OCI-LY1 (cell line): ENCODE measurements at regions not wholly inside any gene's neighbourhood (a gene's known extent, or its start where the extent isn't known, plus 50 kb on each side); places are given as distances from the start of the nearest gene placed in this dataset.

ENCODE experiments used
- H2AFZ ChIP-seq: fragments of 200-600 bp; sonication (generic), shearing (Covaris generic); 2 replicates; pipeline ENCODE4 v1.6.0; 2014; ENCODE audit warnings: antibody characterized with exemption, mild to moderate bottlenecking, low read length
- H3F3A ChIP-seq: fragments of 200-600 bp; sonication (generic), shearing (Covaris generic); 2 replicates; pipeline ENCODE4 v1.6.0; 2014; ENCODE audit warnings: mild to moderate bottlenecking, antibody characterized with exemption, low read length, moderate library complexity; ENCODE audit not compliant: insufficient read depth
- H3K27ac ChIP-seq: fragments of 200-600 bp; sonication (generic); 2 replicates; pipeline ENCODE4 v1.5.1; 2014; ENCODE audit warnings: low read length, mixed run types, mild to moderate bottlenecking, low read depth; ENCODE audit not compliant: poor library complexity, severe bottlenecking
- H3K27me3 ChIP-seq: fragments of 200-600 bp; sonication (generic); 2 replicates; pipeline ENCODE4 v1.6.0; 2014; ENCODE audit warnings: antibody characterized with exemption, mild to moderate bottlenecking, low read length, moderate library complexity; ENCODE audit not compliant: insufficient read depth
- H3K36me3 ChIP-seq: fragments of 200-600 bp; sonication (generic); 2 replicates; pipeline ENCODE4 v1.6.1; 2014; ENCODE audit warnings: mild to moderate bottlenecking, antibody characterized with exemption, low read length, moderate library complexity, mixed read lengths; ENCODE audit not compliant: insufficient read depth
- H3K4me1 ChIP-seq: fragments of 200-600 bp; sonication (generic); 2 replicates; pipeline ENCODE4 v1.5.1; 2014; ENCODE audit warnings: mild to moderate bottlenecking, low read length, moderate library complexity; ENCODE audit not compliant: insufficient read depth, severe bottlenecking
- H3K4me2 ChIP-seq: fragments of 200-600 bp; sonication (generic), shearing (Covaris generic); 2 replicates; pipeline ENCODE4 v1.6.1; 2014; ENCODE audit warnings: low read length
- H3K4me3 ChIP-seq: fragments of 200-600 bp; sonication (generic); 2 replicates; pipeline ENCODE4 v1.5.1; 2014; ENCODE audit warnings: low read length, low read depth, mild to moderate bottlenecking, mixed read lengths; ENCODE audit not compliant: poor library complexity, severe bottlenecking
- H3K79me2 ChIP-seq: fragments of 200-600 bp; shearing (Covaris generic); 2 replicates; pipeline ENCODE4 v1.6.1; 2016; ENCODE audit warnings: mixed run types, low read length, mixed read lengths; ENCODE audit not compliant: insufficient read depth
- H3K9ac ChIP-seq: fragments of 200-600 bp; sonication (generic), shearing (Covaris generic); 2 replicates; pipeline ENCODE4 v1.6.1; 2014; ENCODE audit warnings: mild to moderate bottlenecking, low read length, mixed read lengths
- H3K9me2 ChIP-seq: fragments of 200-600 bp; sonication (generic), shearing (Covaris generic); 2 replicates; pipeline ENCODE4 v1.6.1; 2014; ENCODE audit warnings: low read depth, mild to moderate bottlenecking, low read length, mixed read lengths
- H3K9me3 ChIP-seq: fragments of 200-600 bp; shearing (Covaris generic); 2 replicates; pipeline ENCODE4 v1.6.1; 2014; ENCODE audit warnings: low read length, mixed read lengths
- H4K20me1 ChIP-seq: fragments of 200-600 bp; sonication (generic), shearing (Covaris generic); 2 replicates; pipeline ENCODE4 v1.6.0; 2016; ENCODE audit warnings: mild to moderate bottlenecking, low read length; ENCODE audit not compliant: insufficient read depth
- CTCF ChIP-seq: fragments of 200-600 bp; sonication (generic), shearing (Covaris generic); IDR thresholded peaks from 2 replicates; pipeline ENCODE4 v1.5.1; 2017; ENCODE audit warnings: mild to moderate bottlenecking, antibody characterized with exemption, low read length, moderate library complexity, mixed read lengths
- EZH2 ChIP-seq: fragments of 200-600 bp; sonication (generic), shearing (Covaris generic); IDR thresholded peaks from 2 replicates; pipeline ENCODE4 v1.8.0; 2017; ENCODE audit warnings: borderline replicate concordance, mixed run types, mild to moderate bottlenecking, antibody characterized with exemption, low read length, moderate library complexity, mixed read lengths

- Histone ChIP-seq H3K79me2 (no peaks in the 10 kb centered on the region), H3F3A (no peaks in the 10 kb centered on the region), H3K4me3 (no peak overlapping the region), H2AFZ (no peak overlapping the region), H3K9me3 (no peaks in the 10 kb centered on the region), H3K27me3 (no peaks in the 10 kb centered on the region), H3K9ac (no peak overlapping the region), H3K4me2 (no peak overlapping the region), H4K20me1 (no peaks in the 10 kb centered on the region), H3K4me1 (no peaks in the 10 kb centered on the region), H3K27ac (no peak overlapping the region), H3K9me2 (no peaks in the 10 kb centered on the region), H3K36me3 (no peaks in the 10 kb centered on the region)
- TF ChIP-seq CTCF (no peak), EZH2 (no peak)
These were observed 277.2 kb downstream of the PDGFC start for GRCh38 chr4:156694413-156694812.

DNA sequence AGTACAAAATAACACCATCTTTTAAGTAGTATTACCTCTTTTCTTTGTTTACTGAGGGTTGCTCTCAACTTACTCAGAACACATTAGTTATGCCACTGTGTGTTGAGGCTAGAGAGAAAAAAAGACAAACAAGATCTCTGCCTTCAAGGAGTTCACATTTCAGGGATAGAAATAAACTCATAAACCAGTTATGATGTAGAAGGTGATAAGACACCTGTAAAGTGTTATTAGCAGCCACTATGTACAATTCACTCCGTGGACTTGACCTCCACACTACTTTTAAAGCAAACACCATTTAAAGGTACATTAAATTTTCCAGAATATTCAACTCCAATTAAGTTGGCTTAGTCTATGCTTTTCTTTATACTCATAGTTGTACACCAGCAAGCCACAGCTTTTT is 278.0 kb downstream of the PDGFC start:
- Histone ChIP-seq H4K20me1 (no peaks in the 10 kb centered on the region), H3K4me3 (no peak overlapping the region), H3K36me3 (no peaks in the 10 kb centered on the region), H2AFZ (no peak overlapping the region), H3K27me3 (no peaks in the 10 kb centered on the region), H3K4me2 (no peak overlapping the region), H3K27ac (no peak overlapping the region), H3K9me2 (no peaks in the 10 kb centered on the region), H3K4me1 (no peaks in the 10 kb centered on the region), H3K79me2 (no peaks in the 10 kb centered on the region), H3K9me3 (no peaks in the 10 kb centered on the region), H3F3A (no peaks in the 10 kb centered on the region), H3K9ac (no peak overlapping the region)
- TF ChIP-seq CTCF, result no peak
- no peak for TF ChIP-seq EZH2

DNA sequence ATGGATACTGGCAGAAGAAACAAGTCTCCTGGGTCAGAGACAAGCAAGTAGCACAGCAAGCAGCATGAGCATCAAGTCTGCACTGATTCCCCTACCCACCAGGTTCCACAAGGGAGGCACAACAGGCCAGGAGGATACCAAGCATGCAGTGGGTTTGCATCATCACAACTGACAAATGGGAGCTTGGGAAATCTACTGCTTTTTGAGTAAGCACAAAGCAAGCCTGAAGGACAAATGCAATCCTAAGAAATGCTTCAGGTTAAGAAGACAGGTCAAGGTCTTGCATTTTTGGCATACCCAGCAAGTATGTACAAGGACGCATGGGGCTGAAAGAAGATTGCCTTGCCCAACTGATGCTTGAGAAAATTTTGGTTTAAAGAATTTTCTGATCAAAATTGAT is 279.6 kb downstream of the PDGFC start:
- H3K27me3 ChIP-seq, result no peaks in the 10 kb centered on the region
- no peaks in the 10 kb centered on the region for H3K9me2 ChIP-seq
- H3K36me3 ChIP-seq, result no peaks in the 10 kb centered on the region
- no peaks in the 10 kb centered on the region for H3K9me3 ChIP-seq
- no peaks in the 10 kb centered on the region for H4K20me1 ChIP-seq
- no peaks in the 10 kb centered on the region for H3F3A ChIP-seq
- no peak overlapping the region for H3K4me3 ChIP-seq
- H3K4me2 ChIP-seq, result no peak overlapping the region
- no peak overlapping the region for H2AFZ ChIP-seq
- H3K4me1 ChIP-seq, result no peaks in the 10 kb centered on the region
- no peaks in the 10 kb centered on the region for H3K79me2 ChIP-seq
- no peak overlapping the region for H3K9ac ChIP-seq
- H3K27ac ChIP-seq, result no peak overlapping the region
- TF ChIP-seq CTCF, result no peak
- no peak for TF ChIP-seq EZH2
